GM18907 (cell line): ENCODE measurements at regions not wholly inside any gene's neighbourhood (a gene's known extent, or its start where the extent isn't known, plus 50 kb on each side); places are given as distances from the start of the nearest gene placed in this dataset.

ENCODE experiments used
- ATAC-seq: cut with Tn5 transposase; IDR thresholded peaks from one replicate; pipeline ENCODE4 v1.9.1; 2021; ENCODE audit warnings: mild to moderate bottlenecking, moderate library complexity; ENCODE audit not compliant: unreplicated experiment

GRCh38 chr6:19312241-19312978, 524.8 kb upstream of the ID4 start:
- ATAC-seq = no peak

DNA sequence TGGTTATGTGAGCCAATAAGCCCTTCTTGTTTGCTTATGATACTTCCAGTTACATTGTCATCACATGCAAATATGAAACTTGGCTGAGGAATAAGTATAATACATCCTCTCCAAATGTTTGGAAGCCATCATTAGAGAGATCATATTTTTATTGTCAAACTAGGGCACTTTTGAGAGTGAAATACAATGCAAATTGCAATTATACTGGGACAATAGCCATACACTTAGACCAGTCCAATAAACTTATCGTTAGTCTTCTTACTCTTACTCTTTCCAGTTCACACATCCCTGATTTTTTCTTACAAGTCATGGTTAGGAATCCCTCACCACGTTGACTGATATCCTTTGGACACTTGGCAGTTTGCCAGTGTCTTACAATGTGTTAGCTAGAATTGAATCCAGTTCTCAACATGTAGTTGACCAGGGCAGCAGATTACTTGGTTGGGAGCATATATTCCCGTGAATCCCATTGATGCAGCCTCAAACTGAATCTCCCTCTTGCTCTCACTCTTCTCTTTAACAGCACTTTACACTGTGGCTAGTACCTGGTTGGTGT, 519.7 kb upstream of the ID4 start:
- ATAC-seq = no peak

- ATAC-seq = no peak
Measured at GRCh38 chr6:19319005-19319404, 518.2 kb upstream of the ID4 start.

- ATAC-seq = no peak
Measured at GRCh38 chr6:19320111-19320581, 517.0 kb upstream of the ID4 start.

GRCh38 chr6:19322691-19323485, 514.3 kb upstream of the ID4 start:
- no peak for ATAC-seq

- ATAC-seq = no peak
Measured at GRCh38 chr6:19324376-19324775, 512.8 kb upstream of the ID4 start.

DNA sequence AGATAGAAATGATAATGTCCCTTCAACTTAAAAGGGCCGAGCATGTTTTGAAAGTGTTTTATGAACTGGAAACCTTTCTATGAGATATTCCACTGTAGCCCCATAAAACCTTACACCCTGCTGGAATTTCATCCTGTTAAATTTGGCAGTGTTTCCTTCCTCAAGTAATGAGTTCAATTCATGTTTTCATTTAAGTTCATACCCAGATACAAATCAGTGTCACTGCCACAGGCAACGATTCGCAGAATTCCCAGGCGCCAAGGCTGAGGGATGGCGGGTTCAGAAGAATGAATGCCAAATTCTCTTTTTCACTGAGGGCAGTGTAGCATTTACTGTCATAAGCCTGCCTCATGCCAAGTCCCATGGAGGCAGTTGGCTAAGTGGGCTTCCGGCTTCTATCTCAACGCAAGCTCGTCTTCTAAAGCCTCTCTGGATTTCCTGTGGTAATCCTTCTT, 511.8 kb upstream of the ID4 start:
- ATAC-seq = no peak

GRCh38 chr6:19327241-19327640, 509.9 kb upstream of the ID4 start:
- ATAC-seq = no peak

GRCh38 chr6:19327661-19328060, 509.5 kb upstream of the ID4 start:
- ATAC-seq = no peak

- ATAC-seq = no peak
Measured at GRCh38 chr6:19329078-19329477, 508.1 kb upstream of the ID4 start.

GRCh38 chr6:19331089-19331488, 506.1 kb upstream of the ID4 start:
- ATAC-seq = no peak

DNA sequence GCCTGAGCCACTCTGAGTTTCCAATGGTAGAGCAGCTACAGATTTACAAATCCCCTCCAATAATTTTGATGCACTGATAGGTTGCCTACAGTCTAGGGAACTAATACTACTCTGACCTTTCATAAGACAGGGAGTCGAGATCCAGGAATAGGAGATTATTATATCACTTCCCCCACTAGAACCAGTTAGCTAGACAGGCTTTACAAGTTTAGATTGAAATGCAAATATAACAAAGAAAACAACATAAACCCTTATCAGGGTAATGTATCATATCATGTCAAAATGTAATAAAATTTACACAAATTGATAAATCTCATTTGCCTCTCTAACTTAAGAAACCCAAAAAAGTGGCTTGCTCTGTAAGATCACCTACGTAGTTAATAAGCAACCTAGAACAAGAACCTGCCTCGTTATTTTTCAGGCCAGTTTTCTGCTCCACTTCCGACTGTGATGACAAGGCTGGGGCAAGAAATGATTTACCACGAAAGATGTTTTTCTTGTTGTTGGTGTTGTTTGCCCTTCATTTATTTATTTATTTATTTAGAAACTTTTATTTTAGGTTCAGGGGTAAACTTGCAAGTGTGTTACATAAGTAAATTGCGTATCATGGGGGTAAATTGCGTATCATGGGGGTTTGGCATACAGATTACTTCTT, 504.2 kb upstream of the ID4 start:
- no peak for ATAC-seq

- ATAC-seq = no peak
Measured at GRCh38 chr6:19333936-19334335, 503.2 kb upstream of the ID4 start.

- no peak for ATAC-seq
Measured at GRCh38 chr6:19336579-19336978, 500.6 kb upstream of the ID4 start.

DNA sequence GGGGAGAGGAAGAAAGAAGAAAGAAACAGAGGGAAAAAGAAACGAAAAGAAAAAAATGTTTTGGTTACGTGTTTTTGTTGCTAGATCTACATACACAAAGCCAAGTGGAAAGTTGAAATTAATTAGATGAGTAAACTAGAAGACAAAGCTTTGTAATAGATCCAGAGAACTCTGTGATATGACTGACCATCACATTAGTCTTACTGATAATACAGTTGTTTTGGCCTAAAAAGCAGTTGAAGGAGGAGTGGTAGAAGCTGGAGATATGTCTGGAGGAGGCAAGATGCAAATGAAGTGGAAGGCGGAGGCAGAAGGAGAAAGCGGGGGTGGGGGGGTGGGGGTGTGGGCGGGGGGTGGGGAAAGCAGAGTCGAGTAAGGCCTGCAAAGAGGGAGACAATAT, 500.1 kb upstream of the ID4 start:
- ATAC-seq = no peak

DNA sequence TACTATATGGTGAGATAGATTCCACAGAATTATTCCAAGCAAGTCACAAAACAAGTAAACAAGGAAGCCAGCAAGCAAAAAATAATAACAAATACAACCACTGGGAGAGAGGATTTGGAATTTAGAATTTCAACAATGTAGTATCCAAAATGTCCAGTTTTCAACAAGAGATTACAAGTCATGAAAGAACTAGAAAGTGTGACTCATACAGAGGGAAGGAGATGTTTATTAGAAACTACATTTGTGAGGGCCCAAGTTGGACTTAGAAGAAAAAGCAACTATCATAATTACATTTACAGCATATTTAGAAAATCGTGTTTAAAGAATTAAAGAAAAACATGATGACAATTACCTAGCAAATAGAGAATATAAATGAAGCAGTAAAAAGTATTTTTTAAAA, 494.6 kb upstream of the ID4 start:
- ATAC-seq = no peak

- no peak for ATAC-seq
Measured at GRCh38 chr6:19349429-19349828, 487.7 kb upstream of the ID4 start.

DNA sequence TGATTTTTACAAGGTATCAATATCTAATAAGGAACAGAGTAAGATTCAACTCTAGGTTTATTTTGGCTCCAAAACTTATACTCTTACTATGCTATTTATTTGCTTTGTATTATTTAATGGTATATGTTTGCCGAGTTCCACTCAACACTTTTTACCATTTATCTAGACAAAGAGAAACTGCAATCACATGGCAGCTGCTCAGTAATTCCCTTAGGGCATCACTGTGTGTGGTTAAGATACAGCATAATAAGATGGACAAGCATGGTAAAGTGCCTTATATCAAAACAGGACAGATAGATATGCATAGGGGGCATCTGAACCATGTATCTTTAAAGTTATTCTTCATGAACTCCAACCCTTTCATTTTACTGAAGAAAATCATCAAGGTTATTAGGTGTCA, 483.0 kb upstream of the ID4 start:
- no peak for ATAC-seq

- no peak for ATAC-seq
Measured at GRCh38 chr6:19356692-19357091, 480.5 kb upstream of the ID4 start.

GRCh38 chr6:19362396-19362795, 474.8 kb upstream of the ID4 start:
- ATAC-seq = no peak

GRCh38 chr6:19368511-19368910, 468.7 kb upstream of the ID4 start:
- ATAC-seq = no peak
